ENCODE measurements at regions not wholly inside any gene's neighbourhood (a gene's known extent, or its start where the extent isn't known, plus 50 kb on each side); places are given as distances from the start of the nearest gene placed in this dataset.

DNA sequence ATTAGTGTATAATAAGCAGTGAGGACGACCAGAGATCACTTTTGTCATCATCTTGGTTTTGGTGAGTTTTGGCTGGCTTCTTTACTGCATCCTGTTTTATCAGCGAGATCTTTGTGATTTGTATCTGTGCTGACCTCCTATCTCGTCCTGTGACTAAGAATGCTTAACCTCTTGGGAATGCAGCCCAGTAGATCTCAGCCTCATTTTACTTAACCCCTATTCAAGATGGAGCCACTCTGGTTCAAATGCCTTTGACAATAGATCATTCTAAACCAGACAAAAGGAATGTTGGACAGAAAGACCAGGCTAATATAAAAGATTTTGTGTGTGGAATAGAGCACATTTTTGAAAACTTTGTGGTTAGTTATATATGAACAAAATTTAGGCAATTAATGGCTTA lies 618.5 kb upstream of the BCHE start:
- Histone ChIP-seq H3K9me1 (ENCODE audit: control insufficient read depth, insufficient read depth, low read length) (no peaks in the 10 kb centered on the region), H3K9ac (ENCODE audit: insufficient read depth in 1 of 2, low read depth in 2 of 2, low read length in 2 of 2) (no peak overlapping the region), H2AFZ (ENCODE audit: low read depth, low read length) (no peak overlapping the region), H3K4me1 (replicated peaks in 1 of 2; ENCODE audit: control insufficient read depth in 2 of 2, insufficient read depth in 2 of 2, low read length in 2 of 2) (no peaks in the 10 kb centered on the region), H3K79me2 (ENCODE audit: control insufficient read depth, insufficient read depth, low read length) (no peaks in the 10 kb centered on the region), H3K27me3 (ENCODE audit: control insufficient read depth in 2 of 2, insufficient read depth in 2 of 2, low read length in 2 of 2) (no peaks in the 10 kb centered on the region), H3K36me3 (ENCODE audit: control insufficient read depth, insufficient read depth, low read length) (no peaks in the 10 kb centered on the region), H3K27ac (ENCODE audit: extremely low read depth, low read depth, low read length) (no peak overlapping the region), H3K9me3 (replicated peaks; ENCODE audit: control insufficient read depth, insufficient read depth, low read depth, low read length) (no peaks in the 10 kb centered on the region; the same call in 1 of the 2 replicates), H3K4me2 (ENCODE audit: insufficient read depth, low read length) (no peak overlapping the region), H4K20me1 (replicated peaks; ENCODE audit: control insufficient read depth, insufficient read depth, low read length) (no peaks in the 10 kb centered on the region), H3K4me3 (no peak overlapping the region)
- ChIA-PET CTCF (ENCODE audit: low intra/inter-chr PET ratio) (no interaction called here), POLR2A (no interaction called here)
- no TSS peak for BruUV-seq (replicated peaks)
- TF ChIP-seq MTF1 (CRISPR knock-in tag; IDR thresholded peaks at IDR 0.05; ENCODE audit: borderline replicate concordance) (no peak), SMARCA5 (IDR thresholded peaks at IDR 0.05) (no peak), TEAD2 (tag; IDR thresholded peaks at IDR 0.05) (no peak), HSF4 (CRISPR knock-in tag; IDR thresholded peaks at IDR 0.05; ENCODE audit: borderline replicate concordance) (no peak), ZZZ3 (IDR thresholded peaks at IDR 0.05) (no peak), ZKSCAN1 (IDR thresholded peaks at IDR 0.05; ENCODE audit: low read depth, low read length) (no peak), RBM17 (IDR thresholded peaks at IDR 0.05; ENCODE audit: borderline replicate concordance, low read depth, low read length) (no peak), ZNF12 (CRISPR knock-in tag; IDR thresholded peaks at IDR 0.05) (no peak), GABPA (tag; conservative IDR thresholded peaks at IDR 0.05; ENCODE audit: low read depth) (no peak), BCOR (IDR thresholded peaks at IDR 0.05) (no peak), SMC3 (conservative IDR thresholded peaks at IDR 0.05; ENCODE audit: insufficient read depth, low read depth, low read length) (no peak), ARNT (IDR thresholded peaks at IDR 0.05) (no peak), NCOA1 (IDR thresholded peaks at IDR 0.05; ENCODE audit: low read depth) (no peak), TAF7 (tag; IDR thresholded peaks at IDR 0.05) (no peak)
- TF ChIP-seq, protein P1, sequence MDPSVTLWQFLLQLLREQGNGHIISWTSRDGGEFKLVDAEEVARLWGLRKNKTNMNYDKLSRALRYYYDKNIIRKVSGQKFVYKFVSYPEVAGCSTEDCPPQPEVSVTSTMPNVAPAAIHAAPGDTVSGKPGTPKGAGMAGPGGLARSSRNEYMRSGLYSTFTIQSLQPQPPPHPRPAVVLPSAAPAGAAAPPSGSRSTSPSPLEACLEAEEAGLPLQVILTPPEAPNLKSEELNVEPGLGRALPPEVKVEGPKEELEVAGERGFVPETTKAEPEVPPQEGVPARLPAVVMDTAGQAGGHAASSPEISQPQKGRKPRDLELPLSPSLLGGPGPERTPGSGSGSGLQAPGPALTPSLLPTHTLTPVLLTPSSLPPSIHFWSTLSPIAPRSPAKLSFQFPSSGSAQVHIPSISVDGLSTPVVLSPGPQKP (CRISPR knock-in tag; IDR thresholded peaks at IDR 0.05) = no peak
- TF ChIP-seq, protein P2, sequence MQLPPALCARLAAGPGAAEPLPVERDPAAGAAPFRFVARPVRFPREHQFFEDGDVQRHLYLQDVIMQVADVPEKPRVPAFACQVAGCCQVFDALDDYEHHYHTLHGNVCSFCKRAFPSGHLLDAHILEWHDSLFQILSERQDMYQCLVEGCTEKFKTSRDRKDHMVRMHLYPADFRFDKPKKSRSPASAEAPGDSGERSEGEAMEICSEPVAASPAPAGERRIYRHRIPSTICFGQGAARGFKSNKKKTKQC (CRISPR knock-in tag; IDR thresholded peaks at IDR 0.05) = no peak
- TF ChIP-seq, protein P3, sequence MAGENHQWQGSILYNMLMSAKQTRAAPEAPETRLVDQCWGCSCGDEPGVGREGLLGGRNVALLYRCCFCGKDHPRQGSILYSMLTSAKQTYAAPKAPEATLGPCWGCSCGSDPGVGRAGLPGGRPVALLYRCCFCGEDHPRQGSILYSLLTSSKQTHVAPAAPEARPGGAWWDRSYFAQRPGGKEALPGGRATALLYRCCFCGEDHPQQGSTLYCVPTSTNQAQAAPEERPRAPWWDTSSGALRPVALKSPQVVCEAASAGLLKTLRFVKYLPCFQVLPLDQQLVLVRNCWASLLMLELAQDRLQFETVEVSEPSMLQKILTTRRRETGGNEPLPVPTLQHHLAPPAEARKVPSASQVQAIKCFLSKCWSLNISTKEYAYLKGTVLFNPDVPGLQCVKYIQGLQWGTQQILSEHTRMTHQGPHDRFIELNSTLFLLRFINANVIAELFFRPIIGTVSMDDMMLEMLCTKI (IDR thresholded peaks at IDR 0.05; ENCODE audit: partially characterized antibody) = no peak
- TF ChIP-seq, protein P4, sequence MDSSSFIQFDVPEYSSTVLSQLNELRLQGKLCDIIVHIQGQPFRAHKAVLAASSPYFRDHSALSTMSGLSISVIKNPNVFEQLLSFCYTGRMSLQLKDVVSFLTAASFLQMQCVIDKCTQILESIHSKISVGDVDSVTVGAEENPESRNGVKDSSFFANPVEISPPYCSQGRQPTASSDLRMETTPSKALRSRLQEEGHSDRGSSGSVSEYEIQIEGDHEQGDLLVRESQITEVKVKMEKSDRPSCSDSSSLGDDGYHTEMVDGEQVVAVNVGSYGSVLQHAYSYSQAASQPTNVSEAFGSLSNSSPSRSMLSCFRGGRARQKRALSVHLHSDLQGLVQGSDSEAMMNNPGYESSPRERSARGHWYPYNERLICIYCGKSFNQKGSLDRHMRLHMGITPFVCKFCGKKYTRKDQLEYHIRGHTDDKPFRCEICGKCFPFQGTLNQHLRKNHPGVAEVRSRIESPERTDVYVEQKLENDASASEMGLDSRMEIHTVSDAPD (CRISPR knock-in tag; IDR thresholded peaks at IDR 0.05) = no peak
- TF ChIP-seq, protein P5, sequence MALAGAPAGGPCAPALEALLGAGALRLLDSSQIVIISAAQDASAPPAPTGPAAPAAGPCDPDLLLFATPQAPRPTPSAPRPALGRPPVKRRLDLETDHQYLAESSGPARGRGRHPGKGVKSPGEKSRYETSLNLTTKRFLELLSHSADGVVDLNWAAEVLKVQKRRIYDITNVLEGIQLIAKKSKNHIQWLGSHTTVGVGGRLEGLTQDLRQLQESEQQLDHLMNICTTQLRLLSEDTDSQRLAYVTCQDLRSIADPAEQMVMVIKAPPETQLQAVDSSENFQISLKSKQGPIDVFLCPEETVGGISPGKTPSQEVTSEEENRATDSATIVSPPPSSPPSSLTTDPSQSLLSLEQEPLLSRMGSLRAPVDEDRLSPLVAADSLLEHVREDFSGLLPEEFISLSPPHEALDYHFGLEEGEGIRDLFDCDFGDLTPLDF (CRISPR knock-in tag; IDR thresholded peaks at IDR 0.05) = no peak
- ATAC-seq (no peak), FAIRE-seq (no peak), DNase-seq (ENCODE audit: extremely low read depth in 1 of 4, low spot score in 3 of 4) (no peak)
- intact Hi-C loops (cut with micrococcal nuclease) = no loop called here
- WGBS (ENCODE audit: insufficient coverage, low coverage, missing lambda C conversion rate) = 0% methylated on average over 3 of the region's 3 CpGs
- in situ Hi-C loops (cut with MboI) = no loop called here

Measured in K562 (cell line).